Endodermal cell (in vitro differentiated cells): ENCODE measurements at regions not wholly inside any gene's neighbourhood (a gene's known extent, or its start where the extent isn't known, plus 50 kb on each side); places are given as distances from the start of the nearest gene placed in this dataset.
A peak's percentile ranks its signal among the peaks of the same experiment; 100 is the strongest.

Source experiments
- DNase-seq: peaks from one replicate; pipeline ENCODE4 v3.0.0-alpha.2; 2017
- H3K27ac ChIP-seq: 2 replicates; pipeline ENCODE4 v1.5.1; 2013; ENCODE audit warnings: mild to moderate bottlenecking, low read depth, low read length, moderate library complexity
- H3K27me3 ChIP-seq: 2 replicates; pipeline ENCODE4 v1.6.1; 2013; ENCODE audit warnings: mild to moderate bottlenecking, low read length, moderate library complexity; ENCODE audit not compliant: insufficient read depth, control insufficient read depth, poor library complexity, severe bottlenecking
- H3K36me3 ChIP-seq: 2 replicates; pipeline ENCODE4 v1.7.0; 2013; ENCODE audit warnings: mild to moderate bottlenecking, low read length, moderate library complexity; ENCODE audit not compliant: control insufficient read depth, insufficient read depth
- H3K4me1 ChIP-seq: one replicate; pipeline ENCODE4 v1.7.0; 2013; ENCODE audit warnings: low read length; ENCODE audit not compliant: control insufficient read depth, insufficient read depth
- H3K4me3 ChIP-seq: 2 replicates; pipeline ENCODE4 v1.5.1; 2013; ENCODE audit warnings: mild to moderate bottlenecking, low read length, moderate library complexity
- H3K9ac ChIP-seq: 2 replicates; pipeline ENCODE4 v1.6.1; 2013; ENCODE audit warnings: mild to moderate bottlenecking, low read length, moderate library complexity; ENCODE audit not compliant: poor library complexity, severe bottlenecking; ENCODE audit errors: extremely low read depth
- H3K9me3 ChIP-seq: 2 replicates; pipeline ENCODE4 v1.6.1; 2013; ENCODE audit warnings: mild to moderate bottlenecking, low read length, moderate library complexity; ENCODE audit not compliant: control insufficient read depth
- H3K27ac Mint-ChIP-seq: 2 replicates; pipeline ENCODE4 v1.8.0; 2020; ENCODE audit warnings: mixed read lengths
- H3K27me3 Mint-ChIP-seq: 2 replicates; pipeline ENCODE4 v1.8.0; 2021; ENCODE audit warnings: mild to moderate bottlenecking, mixed read lengths; ENCODE audit not compliant: insufficient read depth
- H3K36me3 Mint-ChIP-seq: 2 replicates; pipeline ENCODE4 v1.8.0; 2020; ENCODE audit warnings: low read depth, mixed read lengths
- H3K4me1 Mint-ChIP-seq: 2 replicates; pipeline ENCODE4 v1.8.0; 2020; ENCODE audit warnings: mixed read lengths
- H3K4me3 Mint-ChIP-seq: 2 replicates; pipeline ENCODE4 v1.8.0; 2020; ENCODE audit warnings: mild to moderate bottlenecking, moderate library complexity, mixed read lengths
- H3K9me3 Mint-ChIP-seq: 2 replicates; pipeline ENCODE4 v1.8.0; 2020; ENCODE audit warnings: mild to moderate bottlenecking, mixed read lengths
- WGBS, 2 experiments: methylation state at CpG; one replicate each; pipeline versions ENCODE4 v1.1.5 to v1.1.7; 2013; ENCODE audit warnings: missing lambda C conversion rate in 2 of 2, mixed read lengths in 1 of 2; ENCODE audit not compliant: insufficient coverage in 1 of 2, insufficient read length in 1 of 2; 5-methylcytosine and 5-hydroxymethylcytosine counted together
- TF ChIP-seq, protein P1 (sequence below): fragments of 200-600 bp; sonication (generic); conservative IDR thresholded peaks from 2 replicates; pipeline ENCODE4 v1.5.0; 2021; ENCODE audit warnings: antibody characterized with exemption, mild to moderate bottlenecking

- peak; percentile 84 for DNase-seq
- Histone ChIP-seq H3K27ac (no peak overlapping the region), H3K9ac (no peak overlapping the region), H3K4me3 (no peak overlapping the region), H3K4me1 (no peaks in the 10 kb centered on the region), H3K27me3 (no peaks in the 10 kb centered on the region), H3K36me3 (no peaks in the 10 kb centered on the region), H3K9me3 (peaks cover 15% of the 10 kb centered on the region)
- peaks cover 2% of the 10 kb centered on the region for H3K4me1 Mint-ChIP-seq
- no peak overlapping the region for H3K27ac Mint-ChIP-seq
- no peak overlapping the region for H3K4me3 Mint-ChIP-seq
- TF ChIP-seq, protein P1, sequence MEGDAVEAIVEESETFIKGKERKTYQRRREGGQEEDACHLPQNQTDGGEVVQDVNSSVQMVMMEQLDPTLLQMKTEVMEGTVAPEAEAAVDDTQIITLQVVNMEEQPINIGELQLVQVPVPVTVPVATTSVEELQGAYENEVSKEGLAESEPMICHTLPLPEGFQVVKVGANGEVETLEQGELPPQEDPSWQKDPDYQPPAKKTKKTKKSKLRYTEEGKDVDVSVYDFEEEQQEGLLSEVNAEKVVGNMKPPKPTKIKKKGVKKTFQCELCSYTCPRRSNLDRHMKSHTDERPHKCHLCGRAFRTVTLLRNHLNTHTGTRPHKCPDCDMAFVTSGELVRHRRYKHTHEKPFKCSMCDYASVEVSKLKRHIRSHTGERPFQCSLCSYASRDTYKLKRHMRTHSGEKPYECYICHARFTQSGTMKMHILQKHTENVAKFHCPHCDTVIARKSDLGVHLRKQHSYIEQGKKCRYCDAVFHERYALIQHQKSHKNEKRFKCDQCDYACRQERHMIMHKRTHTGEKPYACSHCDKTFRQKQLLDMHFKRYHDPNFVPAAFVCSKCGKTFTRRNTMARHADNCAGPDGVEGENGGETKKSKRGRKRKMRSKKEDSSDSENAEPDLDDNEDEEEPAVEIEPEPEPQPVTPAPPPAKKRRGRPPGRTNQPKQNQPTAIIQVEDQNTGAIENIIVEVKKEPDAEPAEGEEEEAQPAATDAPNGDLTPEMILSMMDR: no peak
- 37 to 44% methylated on average over 3 to 4 of the region's 4 CpGs for WGBS, 2 experiments
- H3K36me3 Mint-ChIP-seq: peaks cover 2% of the 10 kb centered on the region
- H3K27me3 Mint-ChIP-seq: no peaks in the 10 kb centered on the region
- peaks cover 23% of the 10 kb centered on the region for H3K9me3 Mint-ChIP-seq
Measured at GRCh38 chr17:53061446-53061845, 761.3 kb upstream of the KIF2B start.

DNA sequence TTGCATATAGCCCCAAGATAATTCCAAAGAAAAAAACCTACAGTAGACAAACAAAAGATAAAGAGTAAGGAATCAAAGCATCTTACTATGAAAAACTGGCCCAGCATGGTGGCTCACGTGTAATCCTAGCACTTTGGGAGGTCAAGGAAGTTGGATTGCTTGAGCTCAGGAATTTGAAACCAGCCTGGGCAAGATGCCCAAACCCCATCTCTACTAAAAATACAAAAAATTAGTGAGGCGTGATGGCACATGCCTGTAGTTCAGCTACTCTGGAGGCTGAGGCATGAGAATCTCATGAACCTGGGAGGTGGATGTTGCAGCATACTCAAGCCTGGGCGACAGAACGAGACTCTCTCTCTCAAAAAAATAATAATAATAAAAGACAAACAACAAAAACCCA is 764.7 kb upstream of the KIF2B start:
- H3K27me3 ChIP-seq: no peaks in the 10 kb centered on the region
- no peak for DNase-seq
- H3K4me3 ChIP-seq: no peak overlapping the region
- 80 to 83% methylated on average over 1 to 4 of the region's 4 CpGs for WGBS, 2 experiments
- no peak overlapping the region for H3K9ac ChIP-seq
- peaks cover 14% of the 10 kb centered on the region for H3K9me3 ChIP-seq
- Mint-ChIP-seq H3K36me3 (no peaks in the 10 kb centered on the region), H3K4me3 (no peak overlapping the region), H3K27me3 (no peaks in the 10 kb centered on the region), H3K27ac (no peak overlapping the region), H3K4me1 (peaks cover 2% of the 10 kb centered on the region), H3K9me3 (peaks cover 20% of the 10 kb centered on the region)
- no peaks in the 10 kb centered on the region for H3K4me1 ChIP-seq
- TF ChIP-seq, protein P1: no peak
- H3K36me3 ChIP-seq: no peaks in the 10 kb centered on the region
- no peak overlapping the region for H3K27ac ChIP-seq

DNA sequence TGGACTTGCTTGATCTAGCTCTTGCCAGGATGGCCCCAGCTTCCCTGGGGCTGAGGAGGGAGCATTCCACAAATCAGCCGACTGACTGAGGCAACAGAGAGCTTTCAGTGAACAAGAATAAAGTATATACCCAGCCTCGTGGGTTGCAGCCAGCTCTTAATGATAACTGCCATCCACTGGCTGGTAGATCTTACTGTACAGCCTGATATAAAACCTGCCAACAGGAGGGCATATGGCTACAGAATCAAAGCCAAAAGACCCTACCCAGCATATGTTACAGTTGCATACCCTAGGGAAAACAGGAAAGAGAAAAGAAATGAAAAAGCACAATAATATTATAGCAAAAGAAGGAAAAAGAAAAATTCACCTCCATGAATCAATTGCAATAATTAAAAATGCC is 775.9 kb upstream of the KIF2B start:
- no peaks in the 10 kb centered on the region for H3K9me3 ChIP-seq
- no peak for DNase-seq
- 86 to 87% methylated on average over 1 to 2 of the region's 2 CpGs for WGBS, 2 experiments
- H3K36me3 Mint-ChIP-seq: no peaks in the 10 kb centered on the region
- no peak overlapping the region for H3K27ac Mint-ChIP-seq
- no peak overlapping the region for H3K4me3 ChIP-seq
- H3K27ac ChIP-seq: no peak overlapping the region
- no peaks in the 10 kb centered on the region for H3K36me3 ChIP-seq
- no peaks in the 10 kb centered on the region for H3K27me3 ChIP-seq
- peaks cover 6% of the 10 kb centered on the region for H3K9me3 Mint-ChIP-seq
- H3K4me1 Mint-ChIP-seq: no peaks in the 10 kb centered on the region
- TF ChIP-seq, protein P1: no peak
- no peaks in the 10 kb centered on the region for H3K27me3 Mint-ChIP-seq
- H3K4me1 ChIP-seq: no peaks in the 10 kb centered on the region
- no peak overlapping the region for H3K4me3 Mint-ChIP-seq
- no peak overlapping the region for H3K9ac ChIP-seq
